GM12878 (cell line): ENCODE measurements at regions not wholly inside any gene's neighbourhood (a gene's known extent, or its start where the extent isn't known, plus 50 kb on each side); places are given as distances from the start of the nearest gene placed in this dataset.

ENCODE experiments used
- ATAC-seq: fragments of 200-7000 bp; cut with Tn5 transposase; 3 replicates; pipeline ENCODE4 v1.9.1; 2020; ENCODE audit warnings: mild to moderate bottlenecking, moderate library complexity
- BruUV-seq: library from RNA; stranded (reverse); fragments of 400-500 nt; replicated peaks from 2 replicates; lab custom pipeline; 2021; lab: Mats Ljungman, UMichigan
- CTCF ChIA-PET: fragments of 300-600 bp; sonication (Branson Sonifier 250); formaldehyde crosslinking; extraction: SDS; loops from one replicate; lab custom pipeline; 2021; ENCODE audit warnings: inconsistent platforms; lab: Yijun Ruan, JAX
- POLR2A ChIA-PET: fragments of 350-600 bp; formaldehyde crosslinking; extraction: SDS; loops from one replicate; lab custom pipeline; 2021; ENCODE audit warnings: inconsistent platforms; lab: Charles Lee
- RAD21 ChIA-PET: fragments of 300-600 bp; sonication (Branson Sonifier 250); formaldehyde crosslinking; loops from one replicate; lab custom pipeline; 2023; ENCODE audit warnings: antibody characterized with exemption; ENCODE audit not compliant: unreplicated experiment; lab: Charles Lee
- SMC1A ChIA-PET: fragments of 300-600 bp; sonication (Branson Sonifier 250); formaldehyde crosslinking; loops from one replicate; lab custom pipeline; 2023; ENCODE audit not compliant: unreplicated experiment, uncharacterized antibody; lab: Charles Lee
- DNase-seq: peaks from one replicate; pipeline ENCODE4 v3.0.0-alpha.2; 2011; ENCODE audit warnings: low read depth, low spot score
- FAIRE-seq: peaks from 3 replicates; lab custom pipeline; 2011; peaks lifted over from hg19 to GRCh38; lab: Jason Lieb, UNC
- H2AFZ ChIP-seq: 2 replicates; pipeline ENCODE4 v1.6.0; 2011; ENCODE audit warnings: low read depth, low read length, control low read depth; ENCODE audit not compliant: control insufficient read depth
- H3K27ac ChIP-seq: 2 replicates; pipeline ENCODE4 v1.5.1; 2011; ENCODE audit warnings: control low read depth; ENCODE audit not compliant: control insufficient read depth, insufficient read depth
- H3K27me3 ChIP-seq, 2 experiments: replicated peaks in 1 of 2; 2 replicates each; pipeline versions ENCODE4 v1.6.0 to v1.6.1; 2011; ENCODE audit warnings: low read length in 1 of 2; ENCODE audit not compliant: control insufficient read depth in 2 of 2, insufficient read depth in 2 of 2
- H3K36me3 ChIP-seq, 2 experiments: 2 replicates each; pipeline ENCODE4 v1.5.1; 2011; ENCODE audit warnings: low read length in 1 of 2; ENCODE audit not compliant: control insufficient read depth in 2 of 2, insufficient read depth in 2 of 2
- H3K4me1 ChIP-seq: 2 replicates; pipeline ENCODE4 v1.6.1; 2011; ENCODE audit warnings: mild to moderate bottlenecking, low read length, moderate library complexity, mixed read lengths; ENCODE audit not compliant: control insufficient read depth, insufficient read depth
- H3K4me2 ChIP-seq: 2 replicates; pipeline ENCODE4 v1.6.0; 2011; ENCODE audit warnings: control low read depth; ENCODE audit not compliant: control insufficient read depth, insufficient read depth
- H3K4me3 ChIP-seq: fragments of 200-600 bp; sonication (generic); 2 replicates; pipeline ENCODE4 v1.5.1; 2016
- H3K79me2 ChIP-seq: 2 replicates; pipeline ENCODE4 v1.6.0; 2011; ENCODE audit warnings: low read length; ENCODE audit not compliant: control insufficient read depth, insufficient read depth
- H3K9ac ChIP-seq: 2 replicates; pipeline ENCODE4 v1.8.0; 2011; ENCODE audit warnings: low read length, control low read depth, mixed read lengths; ENCODE audit not compliant: control insufficient read depth, insufficient read depth
- H3K9me3 ChIP-seq: replicated peaks from 3 replicates; pipeline ENCODE4 v1.5.1; 2011; ENCODE audit warnings: mild to moderate bottlenecking, low read length; ENCODE audit not compliant: control insufficient read depth, insufficient read depth
- H4K20me1 ChIP-seq: 2 replicates; pipeline ENCODE4 v1.6.0; 2011; ENCODE audit not compliant: control insufficient read depth, insufficient read depth
- CBX3 ChIP-seq: fragments of 200-600 bp; sonication (generic); IDR thresholded peaks from 2 replicates; pipeline ENCODE4 v1.6.1; 2016; ENCODE audit warnings: low read depth, borderline replicate concordance
- CEBPZ ChIP-seq: fragments of 150-350 bp; IDR thresholded peaks from 2 replicates; pipeline ENCODE4 v1.6.1; 2016; ENCODE audit warnings: low read depth, low read length
- GATAD2B ChIP-seq: fragments of 450-650 bp; conservative IDR thresholded peaks from 2 replicates; pipeline ENCODE4 v1.6.1; 2017; ENCODE audit warnings: low read depth, mild to moderate bottlenecking, moderate library complexity
- KLF5 ChIP-seq: fragments of 450-650 bp; IDR thresholded peaks from 2 replicates; pipeline ENCODE4 v1.6.1; 2014; ENCODE audit warnings: mild to moderate bottlenecking; ENCODE audit not compliant: partially characterized antibody
- MXI1 ChIP-seq: fragments of 150-350 bp; IDR thresholded peaks from 2 replicates; pipeline ENCODE4 v1.6.1; 2011; ENCODE audit warnings: low read depth, mild to moderate bottlenecking, inconsistent platforms, low read length, improper control_type of control experiment
- POLR2A ChIP-seq: IDR thresholded peaks from 2 replicates; pipeline ENCODE4 v1.6.1; 2011; ENCODE audit warnings: low read depth, mild to moderate bottlenecking, low read length
- SKIL ChIP-seq: fragments of 450-650 bp; IDR thresholded peaks from 2 replicates; pipeline ENCODE4 v1.6.1; 2017; ENCODE audit warnings: mild to moderate bottlenecking, low read depth, inconsistent platforms; ENCODE audit not compliant: poor library complexity, severe bottlenecking
- STAT3 ChIP-seq: IDR thresholded peaks from 2 replicates; pipeline ENCODE4 v1.6.1; 2011; ENCODE audit warnings: low read depth, low read length, improper control_type of control experiment
- TCF7 ChIP-seq: IDR thresholded peaks from 2 replicates; pipeline ENCODE4 v1.6.1; 2014; ENCODE audit warnings: antibody characterized with exemption, borderline replicate concordance
- WGBS: methylation state at CpG from one replicate; pipeline ENCODE4 v1.1.6; 2016; ENCODE audit warnings: low lambda C conversion rate; ENCODE audit not compliant: insufficient replicate concordance, insufficient coverage; ENCODE audit errors: missing lambda C conversion rate; 5-methylcytosine and 5-hydroxymethylcytosine counted together
- in situ Hi-C: fragments of 300-500 bp; cut with MboI; formaldehyde crosslinking; loops from 9 replicates; pipeline ENCODE4 v1.14.3; 2018; ENCODE audit warnings: mixed read lengths
- intact Hi-C: fragments of 100-400 bp; cut with micrococcal nuclease; formaldehyde crosslinking; loops from one replicate; pipeline ENCODE4 v1.14.2; 2022; ENCODE audit not compliant: unreplicated experiment
- TF ChIP-seq, protein P1 (sequence below): fragments of 450-650 bp; IDR thresholded peaks from 2 replicates; pipeline ENCODE4 v1.6.1; 2014; ENCODE audit warnings: mild to moderate bottlenecking
- TF ChIP-seq, protein P2 (sequence below): fragments of 450-650 bp; IDR thresholded peaks from 2 replicates; pipeline ENCODE4 v1.6.1; 2018; ENCODE audit warnings: mild to moderate bottlenecking, low read depth, moderate library complexity; ENCODE audit not compliant: partially characterized antibody

DNA sequence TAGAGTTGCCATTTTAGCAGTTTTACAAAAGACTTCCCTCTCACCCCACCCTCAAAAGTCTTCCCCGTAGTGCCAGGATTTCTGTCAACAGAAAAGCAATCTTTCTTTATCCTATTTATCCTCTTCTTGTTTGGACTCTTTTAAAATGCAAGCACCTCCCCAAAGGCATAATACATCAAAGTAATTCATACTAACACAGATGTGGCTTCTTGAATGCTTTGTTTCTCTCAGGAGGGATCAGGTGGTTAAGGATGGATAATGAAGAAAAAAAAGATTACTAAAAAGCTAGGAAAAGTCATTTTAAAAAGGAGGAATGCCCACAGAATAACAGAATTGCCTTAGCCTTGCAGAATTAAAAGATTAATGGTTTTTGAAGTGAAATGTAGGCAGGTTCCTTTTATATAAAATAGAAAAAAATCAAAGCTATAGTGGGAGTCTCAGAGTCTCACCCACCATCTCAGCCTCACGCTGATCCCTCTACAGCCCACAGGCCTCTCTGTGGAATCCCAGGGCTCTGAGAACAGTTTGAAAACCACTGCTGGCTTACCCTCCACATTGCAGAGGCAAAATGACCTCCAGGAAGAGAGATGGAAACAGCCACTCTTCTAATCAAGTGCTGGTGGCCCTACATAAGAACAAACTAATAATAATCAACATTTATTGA is 102.2 kb downstream of the GCNT1 start:
- Histone ChIP-seq H3K4me3 (no peak overlapping the region), H3K4me2 (no peak overlapping the region), H3K79me2 (no peaks in the 10 kb centered on the region), H2AFZ (no peak overlapping the region; the same call in 1 of the 2 replicates), H3K36me3 (no peaks in the 10 kb centered on the region), H4K20me1 (no peaks in the 10 kb centered on the region), H3K4me1 (peaks cover 9% of the 10 kb centered on the region), H3K27me3 (no peaks in the 10 kb centered on the region), H3K9me3 (no peaks in the 10 kb centered on the region), H3K27ac (no peak overlapping the region), H3K9ac (no peak overlapping the region)
- no TSS peak for BruUV-seq
- ChIA-PET SMC1A (interaction anchor here (0.6 kb wide), 1 partner anchor 406 kb away, joined by 3 read pairs; no protein-coding TSS in a partner anchor), RAD21 (no interaction called here), POLR2A (no interaction called here), CTCF (interaction anchor here (0.6 to 1.3 kb wide), 2 partner anchors 60 to 1929 kb away, joined by 4 read pairs; no protein-coding TSS in a partner anchor)
- FAIRE-seq (no peak), ATAC-seq (no peak), DNase-seq (no peak)
- in situ Hi-C loops, result no loop called here
- 57% methylated on average over 2 of the region's 2 CpGs for WGBS
- intact Hi-C loops, result no loop called here
- TF ChIP-seq, protein P1, sequence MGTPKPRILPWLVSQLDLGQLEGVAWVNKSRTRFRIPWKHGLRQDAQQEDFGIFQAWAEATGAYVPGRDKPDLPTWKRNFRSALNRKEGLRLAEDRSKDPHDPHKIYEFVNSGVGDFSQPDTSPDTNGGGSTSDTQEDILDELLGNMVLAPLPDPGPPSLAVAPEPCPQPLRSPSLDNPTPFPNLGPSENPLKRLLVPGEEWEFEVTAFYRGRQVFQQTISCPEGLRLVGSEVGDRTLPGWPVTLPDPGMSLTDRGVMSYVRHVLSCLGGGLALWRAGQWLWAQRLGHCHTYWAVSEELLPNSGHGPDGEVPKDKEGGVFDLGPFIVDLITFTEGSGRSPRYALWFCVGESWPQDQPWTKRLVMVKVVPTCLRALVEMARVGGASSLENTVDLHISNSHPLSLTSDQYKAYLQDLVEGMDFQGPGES, result no peak
- TF ChIP-seq CBX3, result no peak
- TF ChIP-seq GATAD2B, result no peak
- TF ChIP-seq POLR2A, result no peak
- TF ChIP-seq CEBPZ, result no peak
- no peak for TF ChIP-seq MXI1
- TF ChIP-seq KLF5, result no peak
- TF ChIP-seq, protein P2, sequence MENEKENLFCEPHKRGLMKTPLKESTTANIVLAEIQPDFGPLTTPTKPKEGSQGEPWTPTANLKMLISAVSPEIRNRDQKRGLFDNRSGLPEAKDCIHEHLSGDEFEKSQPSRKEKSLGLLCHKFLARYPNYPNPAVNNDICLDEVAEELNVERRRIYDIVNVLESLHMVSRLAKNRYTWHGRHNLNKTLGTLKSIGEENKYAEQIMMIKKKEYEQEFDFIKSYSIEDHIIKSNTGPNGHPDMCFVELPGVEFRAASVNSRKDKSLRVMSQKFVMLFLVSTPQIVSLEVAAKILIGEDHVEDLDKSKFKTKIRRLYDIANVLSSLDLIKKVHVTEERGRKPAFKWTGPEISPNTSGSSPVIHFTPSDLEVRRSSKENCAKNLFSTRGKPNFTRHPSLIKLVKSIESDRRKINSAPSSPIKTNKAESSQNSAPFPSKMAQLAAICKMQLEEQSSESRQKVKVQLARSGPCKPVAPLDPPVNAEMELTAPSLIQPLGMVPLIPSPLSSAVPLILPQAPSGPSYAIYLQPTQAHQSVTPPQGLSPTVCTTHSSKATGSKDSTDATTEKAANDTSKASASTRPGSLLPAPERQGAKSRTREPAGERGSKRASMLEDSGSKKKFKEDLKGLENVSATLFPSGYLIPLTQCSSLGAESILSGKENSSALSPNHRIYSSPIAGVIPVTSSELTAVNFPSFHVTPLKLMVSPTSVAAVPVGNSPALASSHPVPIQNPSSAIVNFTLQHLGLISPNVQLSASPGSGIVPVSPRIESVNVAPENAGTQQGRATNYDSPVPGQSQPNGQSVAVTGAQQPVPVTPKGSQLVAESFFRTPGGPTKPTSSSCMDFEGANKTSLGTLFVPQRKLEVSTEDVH, result no peak
- no peak for TF ChIP-seq SKIL
- TF ChIP-seq STAT3, result no peak
- TF ChIP-seq TCF7, result no peak
